AG04450 (cell line): ENCODE measurements at regions not wholly inside any gene's neighbourhood (a gene's known extent, or its start where the extent isn't known, plus 50 kb on each side); places are given as distances from the start of the nearest gene placed in this dataset.

ENCODE experiments used
- CTCF ChIA-PET: fragments of 300-600, 350-600 bp; formaldehyde crosslinking; extraction: SDS; loops from one replicate; lab custom pipeline; 2022; ENCODE audit warnings: antibody characterized with exemption, inconsistent platforms; lab: Charles Lee
- POLR2A ChIA-PET: fragments of 350-600 bp; formaldehyde crosslinking; extraction: SDS; loops from one replicate; lab custom pipeline; 2021; ENCODE audit warnings: antibody characterized with exemption, inconsistent platforms; lab: Yijun Ruan, JAX
- DNase-seq: peaks from one replicate; pipeline ENCODE4 v3.0.0-alpha.2; 2011; ENCODE audit warnings: low read depth, low spot score
- H3K27ac ChIP-seq: one replicate; pipeline ENCODE4 v1.5.1; 2012; ENCODE audit warnings: low read depth, low read length, control low read depth
- H3K27me3 ChIP-seq: one replicate; pipeline ENCODE4 v1.6.0; 2012; ENCODE audit warnings: low read length; ENCODE audit not compliant: control insufficient read depth, insufficient read depth
- H3K4me3 ChIP-seq: 2 replicates; pipeline ENCODE4 v1.5.1; 2011; ENCODE audit warnings: mild to moderate bottlenecking, low read depth, low read length, control low read depth
- H3K9me3 ChIP-seq: 2 replicates; pipeline ENCODE4 v1.5.1; 2012; ENCODE audit warnings: low read length; ENCODE audit not compliant: control insufficient read depth, insufficient read depth
- CTCF ChIP-seq: IDR thresholded peaks from 2 replicates; pipeline ENCODE4 v1.5.1; 2011; ENCODE audit warnings: low read depth, low read length, control low read depth, inconsistent platforms

- POLR2A ChIA-PET = no interaction called here
- H3K9me3 ChIP-seq = 0 out of 2 replicates have a peak, but pooled peaks cover 4% of the 10 kb centered on the region
- CTCF ChIA-PET = no interaction called here
- TF ChIP-seq CTCF = no peak
- no peak overlapping the region for H3K27ac ChIP-seq
- H3K27me3 ChIP-seq = no peaks in the 10 kb centered on the region
- no peak for DNase-seq
- H3K4me3 ChIP-seq = no peak overlapping the region
These were observed 74.4 kb downstream of the HDGFL1 start for GRCh38 chr6:22643780-22644179.

DNA sequence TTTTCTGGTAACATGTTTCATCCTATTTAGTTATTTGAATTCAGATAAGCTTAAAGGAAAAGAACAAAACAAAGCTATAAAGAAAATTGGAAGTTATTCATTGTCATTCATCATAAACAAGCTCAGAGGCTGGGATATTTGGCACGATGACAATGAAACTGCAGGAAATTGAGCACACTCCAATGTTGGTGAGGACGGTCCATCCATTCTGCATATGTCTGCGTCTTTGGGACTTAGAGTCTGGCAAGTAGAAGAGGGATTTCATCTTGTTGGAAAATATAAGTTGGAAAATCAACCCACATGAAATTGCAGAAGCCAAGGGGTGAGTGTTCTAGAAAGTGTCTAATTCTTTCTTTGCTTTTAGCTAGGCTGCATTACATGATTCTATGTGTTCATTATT is 78.4 kb downstream of the HDGFL1 start:
- Histone ChIP-seq H3K9me3 (0 out of 2 replicates have a peak, but pooled peaks cover 4% of the 10 kb centered on the region), H3K27me3 (no peaks in the 10 kb centered on the region), H3K4me3 (no peak overlapping the region), H3K27ac (no peak overlapping the region)
- no peak for DNase-seq
- TF ChIP-seq CTCF = no peak
- ChIA-PET CTCF (interaction anchor here (0.8 kb wide), 1 partner anchor 47 kb away, joined by 3 read pairs; no protein-coding TSS in a partner anchor), POLR2A (no interaction called here)

GRCh38 chr6:22651731-22652130 is 82.4 kb downstream of the HDGFL1 start:
- no peak overlapping the region for H3K27ac ChIP-seq
- DNase-seq = no peak
- no peaks in the 10 kb centered on the region for H3K9me3 ChIP-seq
- ChIA-PET POLR2A (no interaction called here), CTCF (no interaction called here)
- no peak overlapping the region for H3K4me3 ChIP-seq
- H3K27me3 ChIP-seq = no peaks in the 10 kb centered on the region
- no peak for TF ChIP-seq CTCF

- no peaks in the 10 kb centered on the region for H3K27me3 ChIP-seq
- H3K9me3 ChIP-seq = no peaks in the 10 kb centered on the region
- ChIA-PET POLR2A (no interaction called here), CTCF (no interaction called here)
- no peak overlapping the region for H3K27ac ChIP-seq
- no peak overlapping the region for H3K4me3 ChIP-seq
- DNase-seq = no peak
- TF ChIP-seq CTCF = no peak
These were observed 84.7 kb downstream of the HDGFL1 start for GRCh38 chr6:22653980-22654610.

GRCh38 chr6:22656706-22657351 is 87.5 kb downstream of the HDGFL1 start:
- Histone ChIP-seq H3K9me3 (no peaks in the 10 kb centered on the region), H3K27me3 (no peaks in the 10 kb centered on the region), H3K4me3 (no peak overlapping the region), H3K27ac (no peak overlapping the region)
- ChIA-PET CTCF (no interaction called here), POLR2A (no interaction called here)
- no peak for TF ChIP-seq CTCF
- no peak for DNase-seq
